Testis (tissue), 2 donors: ENCODE measurements at regions not wholly inside any gene's neighbourhood (a gene's known extent, or its start where the extent isn't known, plus 50 kb on each side); places are given as distances from the start of the nearest gene placed in this dataset.

Experiments
- CTCF ChIP-seq, 3 experiments: fragments of 450-650 bp in 2 of 3; fragments of 200-600 bp in 1 of 3; sonication (generic) in 1 of 3; IDR thresholded peaks; one replicate each; pipeline ENCODE4 v1.5.1; 2016 to 2019; ENCODE audit warnings: antibody characterized with exemption in 3 of 3, mild to moderate bottlenecking in 2 of 3, moderate library complexity in 1 of 3
- POLR2A ChIP-seq: fragments of 450-650 bp; IDR thresholded peaks from one replicate; pipeline ENCODE4 v1.6.1; 2017; ENCODE audit warnings: antibody characterized with exemption, mild to moderate bottlenecking, moderate library complexity

GRCh38 chr6:168728056-168728455 lies 287.1 kb downstream of the SMOC2 start:
- no peak for TF ChIP-seq CTCF (IDR thresholded peaks at IDR 0.05)
- TF ChIP-seq POLR2A = no peak
